Smooth muscle cell (in vitro differentiated cells): ENCODE measurements at regions not wholly inside any gene's neighbourhood (a gene's known extent, or its start where the extent isn't known, plus 50 kb on each side); places are given as distances from the start of the nearest gene placed in this dataset.

Source experiments
- DNase-seq: peaks from one replicate; lab custom pipeline; 2025; ENCODE audit not compliant: unreplicated experiment; lab: John Stamatoyannopoulos, UW
- H2AFZ ChIP-seq: fragments of 200-600 bp; sonication (generic); 2 replicates; pipeline ENCODE4 v1.6.0; 2016; ENCODE audit warnings: antibody characterized with exemption, low read depth, mild to moderate bottlenecking
- H3F3A ChIP-seq: fragments of 200-600 bp; sonication (generic); 2 replicates; pipeline ENCODE4 v1.6.0; 2017; ENCODE audit warnings: antibody characterized with exemption, low read depth
- H3K27ac ChIP-seq: fragments of 200-600 bp; sonication (generic); 2 replicates; pipeline ENCODE4 v1.5.1; 2016; ENCODE audit warnings: low read depth, mild to moderate bottlenecking
- H3K27me3 ChIP-seq: fragments of 200-600 bp; sonication (generic); 2 replicates; pipeline ENCODE4 v1.6.1; 2016; ENCODE audit warnings: low read depth, mild to moderate bottlenecking
- H3K36me3 ChIP-seq: fragments of 200-600 bp; sonication (generic); 2 replicates; pipeline ENCODE4 v1.5.1; 2016; ENCODE audit warnings: low read depth
- H3K4me1 ChIP-seq: fragments of 200-600 bp; sonication (generic); 2 replicates; pipeline ENCODE4 v1.5.1; 2016; ENCODE audit warnings: low read depth
- H3K4me2 ChIP-seq: fragments of 200-600 bp; sonication (generic); 2 replicates; pipeline ENCODE4 v1.6.0; 2016; ENCODE audit warnings: mild to moderate bottlenecking
- H3K4me3 ChIP-seq: fragments of 200-600 bp; sonication (generic); 2 replicates; pipeline ENCODE4 v1.5.1; 2016; ENCODE audit warnings: mild to moderate bottlenecking
- H3K79me2 ChIP-seq: fragments of 200-600 bp; sonication (generic); 2 replicates; pipeline ENCODE4 v1.6.0; 2016; ENCODE audit warnings: low read depth, mild to moderate bottlenecking
- H3K9ac ChIP-seq: fragments of 200-600 bp; sonication (generic); 2 replicates; pipeline ENCODE4 v1.6.0; 2016; ENCODE audit warnings: low read depth
- H3K9me3 ChIP-seq: fragments of 200-600 bp; sonication (generic); replicated peaks from 2 replicates; pipeline ENCODE4 v1.5.1; 2016; ENCODE audit warnings: low read depth
- H4K20me1 ChIP-seq: fragments of 200-600 bp; sonication (generic); 2 replicates; pipeline ENCODE4 v1.6.0; 2016; ENCODE audit warnings: low read depth
- WGBS: methylation state at CpG from one replicate; pipeline ENCODE4 v1.1.7; 2016; ENCODE audit warnings: low lambda C conversion rate; 5-methylcytosine and 5-hydroxymethylcytosine counted together
- TF ChIP-seq, protein P1 (sequence below): fragments of 200-600 bp; sonication (generic); IDR thresholded peaks from 2 replicates; pipeline ENCODE4 v1.5.1; 2017; ENCODE audit warnings: borderline replicate concordance, mild to moderate bottlenecking, antibody characterized with exemption; ENCODE audit not compliant: insufficient read depth, poor library complexity, severe bottlenecking

DNA sequence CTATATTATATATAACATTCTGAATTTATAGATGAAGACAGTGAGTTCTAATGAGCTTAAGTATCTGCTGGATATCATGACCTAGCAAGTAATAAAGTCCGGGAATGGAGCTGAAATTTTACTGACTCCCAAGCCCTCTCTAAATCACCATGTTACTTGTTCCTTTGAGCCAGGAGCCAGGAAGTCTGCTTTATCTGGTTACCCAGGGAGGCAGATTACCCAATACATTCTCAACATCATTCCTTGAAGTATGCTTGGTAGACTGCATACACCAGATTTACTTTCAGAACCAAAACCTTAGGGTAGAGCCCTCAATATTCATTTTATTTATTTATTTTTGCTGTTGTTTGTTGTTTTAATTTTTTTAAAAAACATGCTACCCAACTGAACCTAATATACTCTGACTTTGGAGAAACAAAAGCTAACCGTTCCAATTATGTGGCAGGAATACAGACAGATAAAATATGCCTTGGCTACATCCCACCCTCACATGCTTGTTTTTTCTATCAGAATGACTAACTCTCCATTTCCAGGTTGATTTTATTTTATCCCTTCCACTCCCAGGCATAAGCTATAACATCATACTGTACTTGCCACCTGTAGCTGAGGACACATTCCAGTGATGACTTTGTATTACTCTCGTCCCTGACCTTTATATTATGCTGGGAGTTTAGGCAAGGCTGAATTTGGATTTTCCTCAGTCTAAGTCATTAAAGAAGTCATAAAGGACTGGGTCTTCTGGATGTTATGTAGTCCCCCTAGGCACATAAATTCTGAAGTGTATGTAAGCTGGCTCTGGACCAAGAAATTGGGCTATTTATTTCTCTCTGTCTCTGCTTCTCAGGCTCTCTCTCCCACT lies 82.0 kb downstream of the YIPF5 start:
- Histone ChIP-seq H3K79me2 (no peaks in the 10 kb centered on the region), H3K27me3 (no peaks in the 10 kb centered on the region), H3F3A (no peaks in the 10 kb centered on the region), H2AFZ (no peak overlapping the region), H3K9ac (no peak overlapping the region), H3K4me3 (no peak overlapping the region), H3K4me2 (no peak overlapping the region), H3K27ac (no peak overlapping the region), H4K20me1 (no peaks in the 10 kb centered on the region), H3K4me1 (peaks cover 8% of the 10 kb centered on the region), H3K36me3 (no peaks in the 10 kb centered on the region), H3K9me3 (no peaks in the 10 kb centered on the region)
- TF ChIP-seq, protein P1, sequence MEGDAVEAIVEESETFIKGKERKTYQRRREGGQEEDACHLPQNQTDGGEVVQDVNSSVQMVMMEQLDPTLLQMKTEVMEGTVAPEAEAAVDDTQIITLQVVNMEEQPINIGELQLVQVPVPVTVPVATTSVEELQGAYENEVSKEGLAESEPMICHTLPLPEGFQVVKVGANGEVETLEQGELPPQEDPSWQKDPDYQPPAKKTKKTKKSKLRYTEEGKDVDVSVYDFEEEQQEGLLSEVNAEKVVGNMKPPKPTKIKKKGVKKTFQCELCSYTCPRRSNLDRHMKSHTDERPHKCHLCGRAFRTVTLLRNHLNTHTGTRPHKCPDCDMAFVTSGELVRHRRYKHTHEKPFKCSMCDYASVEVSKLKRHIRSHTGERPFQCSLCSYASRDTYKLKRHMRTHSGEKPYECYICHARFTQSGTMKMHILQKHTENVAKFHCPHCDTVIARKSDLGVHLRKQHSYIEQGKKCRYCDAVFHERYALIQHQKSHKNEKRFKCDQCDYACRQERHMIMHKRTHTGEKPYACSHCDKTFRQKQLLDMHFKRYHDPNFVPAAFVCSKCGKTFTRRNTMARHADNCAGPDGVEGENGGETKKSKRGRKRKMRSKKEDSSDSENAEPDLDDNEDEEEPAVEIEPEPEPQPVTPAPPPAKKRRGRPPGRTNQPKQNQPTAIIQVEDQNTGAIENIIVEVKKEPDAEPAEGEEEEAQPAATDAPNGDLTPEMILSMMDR = no peak
- DNase-seq = no peak
- 82% methylated on average over 3 of the region's 3 CpGs for WGBS

DNA sequence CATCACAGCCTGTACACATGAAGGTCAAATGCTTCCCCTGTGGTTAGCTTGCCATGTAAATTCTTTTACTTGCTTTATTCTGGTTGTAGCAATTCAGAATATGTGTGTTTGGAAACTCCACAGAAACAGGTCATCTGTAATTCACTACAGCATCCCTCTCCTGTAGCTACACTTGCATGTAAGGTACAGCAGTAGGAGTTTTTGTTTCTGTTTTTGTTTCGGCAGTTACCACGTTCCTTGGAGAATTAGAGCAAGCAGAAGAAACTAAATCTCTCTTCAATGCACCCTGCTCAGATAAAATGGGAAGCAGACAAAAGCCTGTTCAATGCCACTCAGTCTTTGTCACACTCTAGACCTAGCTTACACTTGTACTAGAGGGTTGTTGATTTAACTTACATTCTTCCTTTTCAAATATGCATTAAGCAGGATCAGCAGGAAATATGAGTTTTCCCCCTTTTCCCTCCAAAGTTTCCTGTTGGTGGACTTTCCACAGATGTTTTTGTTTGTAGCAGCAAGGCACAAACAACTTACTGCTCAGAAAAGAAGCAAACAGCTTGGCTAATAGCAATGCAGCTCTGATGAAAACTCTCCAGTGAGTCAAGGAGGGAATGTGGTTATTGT lies 80.9 kb downstream of the YIPF5 start:
- no peaks in the 10 kb centered on the region for H3K79me2 ChIP-seq
- H3K9me3 ChIP-seq = no peaks in the 10 kb centered on the region
- H4K20me1 ChIP-seq = no peaks in the 10 kb centered on the region
- no peak overlapping the region for H3K27ac ChIP-seq
- TF ChIP-seq, protein P1 = no peak
- H3K27me3 ChIP-seq = no peaks in the 10 kb centered on the region
- DNase-seq = no peak
- 68% methylated on average over 2 of the region's 2 CpGs for WGBS
- H3K4me3 ChIP-seq = no peak overlapping the region
- H3K9ac ChIP-seq = no peak overlapping the region
- H3F3A ChIP-seq = no peaks in the 10 kb centered on the region
- no peaks in the 10 kb centered on the region for H3K36me3 ChIP-seq
- no peak overlapping the region for H2AFZ ChIP-seq
- peaks cover 8% of the 10 kb centered on the region for H3K4me1 ChIP-seq
- no peak overlapping the region for H3K4me2 ChIP-seq

DNA sequence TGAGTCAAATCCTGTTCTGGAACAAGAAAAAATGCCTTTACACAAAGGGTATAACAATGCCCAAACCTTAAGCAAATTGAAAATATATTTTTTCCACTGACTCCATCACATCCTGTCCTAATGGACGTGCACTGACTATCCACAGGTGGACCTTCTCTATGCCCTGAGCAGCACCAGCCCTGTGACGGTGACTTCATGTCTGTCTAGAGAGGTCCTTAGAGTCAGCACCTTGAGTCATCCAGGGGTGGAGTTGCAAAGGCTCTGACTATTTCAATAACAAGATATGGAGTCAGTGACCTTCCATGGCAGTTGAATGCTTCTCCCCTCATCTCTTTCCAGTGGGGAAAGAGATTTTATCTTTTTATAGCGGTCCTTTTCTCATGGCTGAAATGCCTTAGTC lies 78.0 kb downstream of the YIPF5 start:
- Histone ChIP-seq H3K36me3 (no peaks in the 10 kb centered on the region), H3K9ac (no peak overlapping the region), H3K9me3 (no peaks in the 10 kb centered on the region), H3K79me2 (no peaks in the 10 kb centered on the region), H2AFZ (no peak overlapping the region), H3K27ac (no peak overlapping the region), H3K4me3 (no peak overlapping the region), H3K27me3 (no peaks in the 10 kb centered on the region), H3K4me1 (peaks cover 8% of the 10 kb centered on the region), H4K20me1 (no peaks in the 10 kb centered on the region), H3K4me2 (no peak overlapping the region), H3F3A (no peaks in the 10 kb centered on the region)
- DNase-seq = no peak
- WGBS = 91% methylated on average over 3 of the region's 3 CpGs
- TF ChIP-seq, protein P1 = no peak
